Fibroblast of skin of right biceps (primary cell): ENCODE measurements at regions not wholly inside any gene's neighbourhood (a gene's known extent, or its start where the extent isn't known, plus 50 kb on each side); places are given as distances from the start of the nearest gene placed in this dataset.
"Not testable (repeated sequence)": the region's sequence is repeated elsewhere in the genome, so short reads cannot be mapped to it uniquely, and the experiment has no call there.

Source experiments
- DNase-seq: peaks from one replicate; pipeline ENCODE4 v3.0.0-alpha.2; 2013

- DNase-seq, result no peak
Measured at GRCh38 chr4:140244328-140244727, 90.3 kb upstream of the MAML3 start.

DNA sequence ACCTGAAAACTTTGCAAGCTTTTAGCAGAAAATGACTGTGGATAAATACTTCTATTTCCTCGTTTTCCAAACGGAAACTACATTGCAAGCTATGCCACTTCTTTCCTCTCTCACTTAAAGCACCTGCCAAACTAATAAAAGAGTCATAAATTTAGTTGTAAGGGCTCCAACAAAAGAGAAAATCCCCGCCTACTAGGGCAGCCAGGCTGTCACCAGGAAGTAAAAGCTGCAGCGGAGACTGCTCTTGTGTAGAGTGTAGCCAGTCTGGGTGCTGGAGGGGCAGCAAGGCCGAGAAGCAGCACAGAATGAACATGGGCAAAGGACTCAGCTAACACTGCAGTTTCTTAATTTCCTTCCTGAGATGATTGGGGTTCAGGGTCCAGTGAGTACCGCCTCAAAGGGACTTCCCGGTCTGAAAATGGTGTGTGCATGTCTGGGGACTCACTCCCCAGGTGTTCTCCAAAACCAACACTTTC lies 89.3 kb upstream of the MAML3 start:
- no peak for DNase-seq

DNA sequence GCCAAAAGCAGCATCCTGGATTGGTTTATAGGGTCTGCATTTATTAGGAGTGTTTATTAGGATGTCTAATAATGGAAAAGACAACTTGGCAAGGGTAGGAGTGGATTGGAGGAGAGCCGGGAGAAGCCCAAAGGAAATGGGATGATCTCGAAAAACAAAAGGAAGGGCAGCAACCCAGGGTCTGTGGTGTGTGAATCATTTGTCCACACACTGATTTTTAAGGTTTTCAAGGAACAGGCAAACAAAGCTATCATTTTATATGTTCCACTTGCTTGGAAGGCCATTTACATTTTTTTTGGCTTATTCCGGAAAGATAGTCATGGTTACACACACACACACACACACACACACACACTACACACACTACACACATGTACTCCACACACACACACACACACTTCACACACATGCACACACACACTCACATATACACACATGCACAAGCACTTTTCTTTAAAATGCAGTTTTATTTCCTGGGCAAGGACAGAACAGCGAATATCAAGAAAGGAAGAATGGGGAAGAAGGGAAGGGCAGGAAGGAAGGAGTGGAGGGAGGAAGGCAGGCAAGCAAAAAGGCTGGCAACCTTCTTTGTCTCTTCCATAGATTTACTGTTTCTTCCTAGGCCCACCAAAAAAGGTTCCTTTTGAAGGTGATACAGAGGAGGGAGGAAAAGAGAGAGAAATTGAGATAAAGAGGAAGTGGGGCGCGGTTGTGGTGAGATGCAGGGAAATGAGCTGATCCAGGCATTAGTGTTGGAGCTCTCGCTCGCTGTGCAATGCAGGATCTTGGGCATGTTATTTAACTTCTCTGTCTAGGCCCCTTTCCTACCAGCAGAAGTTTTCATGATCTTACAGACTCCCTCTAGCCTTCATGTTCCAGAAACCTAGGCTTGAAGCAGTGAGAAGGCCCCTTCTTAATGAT lies 88.6 kb upstream of the MAML3 start:
- no peak for DNase-seq

GRCh38 chr4:140240237-140240636 lies 86.3 kb upstream of the MAML3 start:
- no peak for DNase-seq

DNA sequence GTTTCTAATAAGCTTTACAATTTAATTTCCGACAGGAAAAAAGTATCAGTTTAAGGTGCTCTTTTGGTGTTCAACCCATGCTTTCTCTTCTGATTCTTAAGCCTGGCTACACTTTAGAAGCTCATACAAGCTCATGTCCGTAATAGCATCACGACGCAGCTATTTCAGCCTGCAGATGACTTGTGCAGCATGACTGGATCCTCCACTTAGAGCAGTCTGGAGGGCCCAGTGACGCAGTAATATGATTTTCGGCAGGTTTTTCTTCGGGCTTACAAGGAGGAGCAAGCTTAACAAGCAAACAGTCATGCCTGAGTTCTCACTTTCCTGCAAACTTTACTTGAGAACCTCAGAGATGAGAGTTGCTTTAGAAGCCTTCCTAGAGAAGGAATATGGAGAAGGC lies 85.3 kb upstream of the MAML3 start:
- no peak for DNase-seq

GRCh38 chr4:140238351-140239056 lies 84.5 kb upstream of the MAML3 start:
- peak; percentile 79 for DNase-seq

DNA sequence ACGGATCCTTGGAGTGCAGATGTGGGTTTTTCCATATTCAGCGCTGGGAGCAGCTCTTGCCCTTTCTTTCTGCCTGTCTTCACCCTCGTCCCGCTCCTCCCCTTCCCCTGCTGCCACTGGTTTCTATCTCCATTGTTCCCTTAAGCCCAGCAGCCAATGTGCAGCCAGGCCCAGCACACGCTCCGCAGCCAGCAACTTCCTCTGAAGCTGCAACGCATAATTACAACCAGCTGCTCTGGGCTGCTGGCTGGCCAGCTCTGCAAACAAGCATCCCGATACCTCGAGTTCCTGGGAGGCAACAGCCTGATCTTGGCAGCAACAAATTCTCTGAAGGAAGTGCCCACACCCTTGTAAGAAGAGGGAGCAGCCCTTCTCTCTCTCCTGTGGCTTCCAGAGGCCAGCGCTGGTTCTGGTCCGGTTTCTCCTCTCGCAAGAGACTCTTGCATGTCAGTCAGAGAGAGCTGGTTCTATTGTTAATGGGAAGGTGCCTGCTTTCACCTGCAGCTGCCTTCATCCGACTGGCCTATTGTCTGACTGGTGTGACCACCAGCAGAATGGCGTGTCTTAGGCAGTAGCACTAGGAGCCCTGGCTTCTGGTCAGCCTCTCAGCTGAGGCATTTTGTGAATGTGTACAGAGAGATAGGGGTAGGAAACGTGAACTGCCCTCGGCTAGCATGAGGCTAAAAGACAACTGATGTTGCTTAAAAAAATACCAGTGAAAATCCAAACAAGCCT lies 83.8 kb upstream of the MAML3 start:
- peak; percentile 97 for DNase-seq

- peak; percentile 62 for DNase-seq
Measured at GRCh38 chr4:140236654-140237169, 82.7 kb upstream of the MAML3 start.

DNA sequence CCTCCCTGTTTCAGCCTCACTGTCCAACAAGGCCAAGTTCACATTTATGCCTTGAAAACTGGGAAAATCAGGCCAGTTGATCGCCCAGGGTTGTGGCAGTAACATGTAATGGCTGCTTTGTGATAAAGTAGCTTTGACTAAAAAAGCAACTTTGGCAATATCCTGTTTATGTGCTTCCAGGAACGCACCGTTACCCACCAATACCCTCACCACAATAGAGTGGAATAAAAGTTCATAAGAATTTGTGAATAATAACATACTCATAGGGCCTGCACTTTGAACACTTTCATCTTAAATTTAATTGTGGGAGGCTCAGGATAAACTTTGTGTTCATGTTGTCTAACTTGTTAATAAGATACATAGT lies 80.7 kb upstream of the MAML3 start:
- no peak for DNase-seq

DNA sequence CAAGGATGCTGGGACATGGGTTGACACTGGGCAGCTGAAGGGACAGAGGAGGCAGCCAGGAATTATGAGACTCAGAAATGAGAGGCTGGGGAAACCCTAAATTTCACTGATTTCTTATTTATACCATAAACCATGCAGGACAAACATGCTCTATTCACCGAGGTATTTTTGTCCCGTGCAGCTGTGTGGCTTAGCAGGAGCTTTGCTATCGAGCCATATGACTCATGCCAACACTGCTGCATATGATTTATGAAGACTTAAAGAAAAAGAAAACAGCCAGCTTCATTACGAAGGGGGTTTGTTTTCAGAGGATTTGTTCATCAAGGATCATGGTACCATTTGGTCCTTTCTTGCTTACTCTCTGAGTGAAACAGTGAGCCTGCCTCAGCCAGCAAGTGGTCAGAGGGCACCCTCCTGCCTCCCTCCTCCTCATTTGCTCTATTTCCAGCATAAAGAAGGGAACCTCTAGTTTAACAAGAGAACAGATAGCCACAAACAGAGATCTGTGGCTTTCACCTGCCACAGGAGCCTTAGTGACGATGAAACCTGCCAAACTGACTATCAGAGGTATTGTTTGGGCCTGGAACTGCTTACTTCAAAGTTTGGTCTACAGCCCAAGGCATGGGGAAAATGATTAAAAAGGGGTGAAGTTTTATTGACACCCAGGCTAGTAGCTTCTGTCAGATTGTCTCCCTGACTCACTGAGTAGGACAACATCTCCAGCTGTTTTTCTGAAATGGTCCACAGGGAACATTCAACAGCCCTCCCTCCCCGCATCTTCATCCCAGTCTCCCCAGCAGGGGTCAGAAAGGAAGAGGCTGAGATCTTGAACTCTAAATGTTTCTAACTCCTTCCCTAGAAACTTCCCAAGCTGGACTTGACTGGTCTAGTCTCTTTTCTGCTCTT lies 80.1 kb upstream of the MAML3 start:
- peak; percentile 84 for DNase-seq

- DNase-seq, result no peak
Measured at GRCh38 chr4:140229881-140230280, 75.9 kb upstream of the MAML3 start.

- no peak for DNase-seq
Measured at GRCh38 chr4:140227286-140227685, 73.3 kb upstream of the MAML3 start.

- DNase-seq, result peak; percentile 45
Measured at GRCh38 chr4:140223056-140223810, 69.2 kb upstream of the MAML3 start.

- peak; percentile 52 for DNase-seq
Measured at GRCh38 chr4:140222171-140222570, 68.2 kb upstream of the MAML3 start.

- DNase-seq, result no peak
Measured at GRCh38 chr4:140220058-140220457, 66.1 kb upstream of the MAML3 start.

DNA sequence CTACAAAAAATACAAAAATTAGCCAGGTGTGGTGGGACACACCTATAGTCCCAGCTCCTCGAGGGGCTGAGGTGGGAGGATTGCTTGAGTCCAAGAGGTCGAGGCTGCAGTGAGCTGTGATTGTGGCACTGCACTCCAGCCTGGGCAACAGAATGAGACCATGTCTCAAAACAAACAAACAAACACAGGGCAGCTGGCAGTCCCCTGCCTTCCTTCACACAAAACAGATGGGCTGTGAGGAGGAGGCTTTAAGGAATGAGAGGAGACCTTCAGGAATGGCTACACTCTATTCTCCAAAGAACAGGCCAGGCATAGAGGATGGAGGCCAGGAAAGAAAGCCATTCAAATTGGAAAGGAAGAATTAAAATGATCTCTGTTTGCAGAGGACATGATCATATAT lies 65.6 kb upstream of the MAML3 start:
- no peak for DNase-seq

GRCh38 chr4:140219070-140219469 lies 65.1 kb upstream of the MAML3 start:
- not testable (repeated sequence) for DNase-seq

- peak; percentile 55 for DNase-seq
Measured at GRCh38 chr4:140213749-140214148, 59.8 kb upstream of the MAML3 start.

- DNase-seq, result no peak
Measured at GRCh38 chr4:140213116-140213515, 59.1 kb upstream of the MAML3 start.

- no peak for DNase-seq
Measured at GRCh38 chr4:140212646-140213045, 58.7 kb upstream of the MAML3 start.

DNA sequence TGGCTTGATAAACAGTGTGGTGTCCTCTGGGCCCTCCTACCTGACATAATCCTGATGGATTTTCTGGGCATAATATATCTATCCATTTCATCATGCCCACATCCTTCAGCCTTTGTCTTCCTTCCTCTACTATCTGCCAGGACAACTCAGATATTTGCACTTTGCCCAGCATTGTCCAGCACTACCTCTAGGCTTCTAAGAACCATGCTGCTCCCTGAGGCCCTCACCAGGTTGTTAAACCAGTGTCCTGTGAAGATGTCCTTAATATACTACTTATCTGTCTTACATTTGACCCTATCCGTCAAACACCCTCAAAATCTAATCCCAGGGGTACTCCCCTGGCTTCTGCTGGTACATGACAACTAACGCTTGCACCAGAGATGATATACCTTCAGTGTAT lies 58.2 kb upstream of the MAML3 start:
- no peak for DNase-seq
